ENCODE measurements at regions not wholly inside any gene's neighbourhood (a gene's known extent, or its start where the extent isn't known, plus 50 kb on each side); places are given as distances from the start of the nearest gene placed in this dataset.

- TF ChIP-seq CTCF (IDR thresholded peaks at IDR 0.05; ENCODE audit: poor library complexity, severe bottlenecking) (no peak), SMC3 (conservative IDR thresholded peaks at IDR 0.05; ENCODE audit: poor library complexity) (no peak), POLR2AphosphoS5 (IDR thresholded peaks at IDR 0.05) (no peak), RAD21 (conservative IDR thresholded peaks at IDR 0.05) (no peak), EP300 (conservative IDR thresholded peaks at IDR 0.05; ENCODE audit: poor library complexity, severe bottlenecking) (no peak)
Measured at GRCh38 chr9:82784589-82784988, 278.4 kb downstream of the RASEF start.
